CD4-positive, CD25-positive, alpha-beta regulatory T cell (primary cell): ENCODE measurements at regions not wholly inside any gene's neighbourhood (a gene's known extent, or its start where the extent isn't known, plus 50 kb on each side); places are given as distances from the start of the nearest gene placed in this dataset.

Experiments used
- ATAC-seq, 2 donors: fragments of 150-1000 bp; cut with Tn5 transposase; one replicate each; pipeline ENCODE4 v1.10.0; 2021; ENCODE audit warnings: low read depth in 2 of 2, moderate number of reproducible peaks in 2 of 2, moderate library complexity in 1 of 2
- DNase-seq, 3 donors: peaks; one replicate each; pipeline versions ENCODE4 v3.0.0 to v3.0.0-alpha.2; 2012 to 2022; ENCODE audit warnings: mixed read lengths in 1 of 3
- H3K27ac ChIP-seq: one replicate; pipeline ENCODE4 v1.7.0; 2013; ENCODE audit warnings: mild to moderate bottlenecking, low read length; ENCODE audit not compliant: insufficient read depth, poor library complexity, severe bottlenecking
- H3K27me3 ChIP-seq: one replicate; pipeline ENCODE4 v1.7.0; 2013; ENCODE audit warnings: low read length; ENCODE audit not compliant: control insufficient read depth, insufficient read depth
- H3K36me3 ChIP-seq: one replicate; pipeline ENCODE4 v1.7.0; 2013; ENCODE audit warnings: mild to moderate bottlenecking, low read length, moderate library complexity; ENCODE audit not compliant: control insufficient read depth, insufficient read depth
- H3K4me1 ChIP-seq: 2 replicates; pipeline ENCODE4 v1.7.0; 2013; ENCODE audit warnings: mild to moderate bottlenecking, low read length; ENCODE audit not compliant: insufficient read depth, control insufficient read depth, poor library complexity, severe bottlenecking
- H3K4me3 ChIP-seq: one replicate; pipeline ENCODE4 v1.7.0; 2013; ENCODE audit warnings: low read depth, mild to moderate bottlenecking, low read length, moderate library complexity
- H3K9me3 ChIP-seq, 2 experiments: 1 replicate in 1 of 2; 2 replicates in 1 of 2; pipeline ENCODE4 v1.7.0; 2013; ENCODE audit warnings: low read length in 2 of 2, mild to moderate bottlenecking in 1 of 2, moderate library complexity in 1 of 2; ENCODE audit not compliant: control insufficient read depth in 2 of 2
- H3K27ac Mint-ChIP-seq, 3 donors: one replicate each; pipeline ENCODE4 v1.8.0; 2020 to 2022; ENCODE audit warnings: mild to moderate bottlenecking in 3 of 3, mixed read lengths in 3 of 3, moderate library complexity in 2 of 3
- H3K27me3 Mint-ChIP-seq: one replicate; pipeline ENCODE4 v1.8.0; 2022; ENCODE audit warnings: mild to moderate bottlenecking, mixed read lengths
- H3K36me3 Mint-ChIP-seq: one replicate; pipeline ENCODE4 v1.8.0; 2020; ENCODE audit warnings: mixed read lengths
- H3K4me1 Mint-ChIP-seq, 4 donors: one replicate each; pipeline ENCODE4 v1.8.0; 2020 to 2022; ENCODE audit warnings: mixed read lengths in 4 of 4, mild to moderate bottlenecking in 1 of 4
- H3K4me3 Mint-ChIP-seq, 4 donors: one replicate each; pipeline ENCODE4 v1.8.0; 2020 to 2022; ENCODE audit warnings: mild to moderate bottlenecking in 4 of 4, mixed read lengths in 4 of 4, moderate library complexity in 3 of 4
- H3K9me3 Mint-ChIP-seq, 7 donors: one replicate each; pipeline ENCODE4 v1.8.0; 2020 to 2022; ENCODE audit warnings: mixed read lengths in 7 of 7, mild to moderate bottlenecking in 3 of 7, moderate library complexity in 2 of 7

DNA sequence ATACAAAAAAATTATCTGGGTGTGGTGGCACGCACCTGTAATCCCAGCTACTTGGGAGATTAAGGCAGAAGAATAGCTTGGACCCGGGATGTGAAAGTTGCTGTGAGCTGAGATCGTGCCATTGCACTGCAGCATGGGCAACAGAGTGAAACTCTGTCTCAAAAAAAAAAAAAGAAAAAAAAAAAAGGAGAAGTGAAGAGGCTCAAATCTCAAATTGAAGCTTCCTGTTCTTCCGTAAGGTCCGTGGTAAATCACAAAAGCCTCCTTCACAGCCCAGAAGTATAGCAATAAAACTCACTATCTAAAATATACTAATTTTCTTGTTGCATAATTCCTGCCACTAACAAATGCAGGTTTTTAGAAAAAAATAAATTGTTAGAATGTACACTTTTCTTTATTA lies 498.2 kb upstream of the BRINP3 start:
- Mint-ChIP-seq H3K4me3 (no peak overlapping the region), H3K4me1 (no peaks in the 10 kb centered on the region), H3K27me3 (no peaks in the 10 kb centered on the region), H3K27ac (no peak overlapping the region), H3K9me3 (peaks cover 0 to 14% (median 6%) of the 10 kb centered on the region in 7 donors), H3K36me3 (no peaks in the 10 kb centered on the region)
- Histone ChIP-seq H3K4me3 (no peak overlapping the region), H3K27me3 (no peaks in the 10 kb centered on the region), H3K9me3 (peaks cover 1 to 4% of the 10 kb centered on the region in 2 experiments), H3K36me3 (no peaks in the 10 kb centered on the region), H3K4me1 (no peaks in the 10 kb centered on the region), H3K27ac (no peak overlapping the region)
- ATAC-seq (no peak), DNase-seq (no peak)

DNA sequence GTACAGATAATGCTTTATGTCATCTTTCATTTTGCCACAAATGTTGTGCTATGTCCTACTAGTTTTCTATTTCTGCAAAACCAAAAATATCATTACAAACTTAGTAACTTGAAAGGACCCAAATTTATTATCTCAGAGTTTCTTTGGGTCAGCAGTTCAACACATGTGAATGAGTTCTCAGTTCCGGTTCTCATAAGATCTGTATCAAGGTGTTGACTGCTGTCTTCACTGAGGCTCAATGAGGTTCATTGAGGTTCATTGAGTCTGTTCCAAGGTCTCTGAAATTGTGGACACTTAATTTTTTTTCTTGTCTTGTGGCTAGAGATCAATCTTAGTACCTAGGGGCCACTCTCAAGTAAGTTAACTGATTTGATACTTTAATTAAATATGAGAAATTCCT lies 525.1 kb upstream of the BRINP3 start:
- Mint-ChIP-seq H3K27ac (no peak overlapping the region), H3K9me3 (peaks cover 2 to 19% (median 5%) of the 10 kb centered on the region in 7 donors), H3K4me3 (no peak overlapping the region), H3K4me1 (no peaks in the 10 kb centered on the region), H3K36me3 (no peaks in the 10 kb centered on the region), H3K27me3 (no peaks in the 10 kb centered on the region)
- Histone ChIP-seq H3K9me3 (peaks cover 0 to 4% of the 10 kb centered on the region in 2 experiments), H3K27ac (no peak overlapping the region), H3K27me3 (no peaks in the 10 kb centered on the region), H3K36me3 (no peaks in the 10 kb centered on the region), H3K4me3 (no peak overlapping the region), H3K4me1 (no peaks in the 10 kb centered on the region)
- no peak for DNase-seq
- no peak for ATAC-seq

DNA sequence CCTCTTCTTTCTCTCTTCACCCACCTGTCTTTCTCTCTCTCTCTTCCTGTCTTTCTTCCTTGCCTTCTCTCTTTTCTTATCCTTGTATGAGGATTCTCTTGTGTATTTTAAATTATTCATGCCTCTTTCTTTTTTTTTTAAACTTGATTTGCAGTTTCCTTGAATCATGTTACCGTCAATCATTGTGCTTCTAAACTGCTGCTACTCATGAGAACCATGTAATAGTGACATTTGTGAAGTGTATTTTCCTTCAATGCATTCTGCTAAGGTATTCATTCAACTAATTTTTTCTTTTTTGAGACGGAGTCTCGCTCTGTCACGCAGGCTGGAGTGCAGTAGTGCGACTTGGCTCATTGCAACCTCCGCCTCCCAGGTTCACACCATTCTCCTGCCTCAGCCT lies 539.1 kb upstream of the BRINP3 start:
- Histone ChIP-seq H3K9me3 (peaks cover 0 to 2% of the 10 kb centered on the region in 2 experiments), H3K27me3 (no peaks in the 10 kb centered on the region), H3K36me3 (no peaks in the 10 kb centered on the region), H3K27ac (no peak overlapping the region), H3K4me3 (no peak overlapping the region), H3K4me1 (no peaks in the 10 kb centered on the region)
- H3K36me3 Mint-ChIP-seq: no peaks in the 10 kb centered on the region
- H3K4me3 Mint-ChIP-seq: no peak overlapping the region
- peaks cover 0 to 21% (median 8%) of the 10 kb centered on the region in 7 donors for H3K9me3 Mint-ChIP-seq
- no peaks in the 10 kb centered on the region for H3K27me3 Mint-ChIP-seq
- no peak for ATAC-seq
- DNase-seq: no peak
- H3K27ac Mint-ChIP-seq: no peak overlapping the region
- no peaks in the 10 kb centered on the region for H3K4me1 Mint-ChIP-seq

DNA sequence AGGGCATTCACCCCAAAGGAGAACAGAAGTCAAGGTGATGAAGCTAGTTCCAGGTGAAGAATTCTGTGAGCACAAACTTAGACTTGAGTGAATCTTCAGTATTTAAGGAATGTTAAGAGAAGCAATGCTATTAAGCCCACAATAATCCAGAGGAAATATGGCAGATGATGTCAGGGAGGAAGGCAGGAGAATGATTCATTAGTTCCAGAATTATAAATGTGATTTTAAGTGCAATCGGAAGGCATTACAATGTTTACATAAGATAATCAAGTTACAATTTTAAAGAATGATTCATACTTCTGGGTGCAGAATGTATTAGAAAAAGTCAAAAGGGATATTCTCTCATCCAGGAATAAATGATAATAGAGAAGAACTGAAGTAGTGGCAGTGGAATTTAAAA lies 545.2 kb upstream of the BRINP3 start:
- no peak overlapping the region for H3K27ac Mint-ChIP-seq
- peaks cover 0 to 14% of the 10 kb centered on the region in 2 experiments for H3K9me3 ChIP-seq
- H3K9me3 Mint-ChIP-seq: peaks cover 2 to 12% (median 4%) of the 10 kb centered on the region in 7 donors
- no peaks in the 10 kb centered on the region for H3K4me1 ChIP-seq
- no peaks in the 10 kb centered on the region for H3K36me3 Mint-ChIP-seq
- no peak overlapping the region for H3K27ac ChIP-seq
- H3K27me3 Mint-ChIP-seq: no peaks in the 10 kb centered on the region
- no peak overlapping the region for H3K4me3 ChIP-seq
- H3K4me1 Mint-ChIP-seq: no peaks in the 10 kb centered on the region
- H3K27me3 ChIP-seq: no peaks in the 10 kb centered on the region
- no peak for ATAC-seq
- no peak overlapping the region for H3K4me3 Mint-ChIP-seq
- no peaks in the 10 kb centered on the region for H3K36me3 ChIP-seq
- DNase-seq: no peak

DNA sequence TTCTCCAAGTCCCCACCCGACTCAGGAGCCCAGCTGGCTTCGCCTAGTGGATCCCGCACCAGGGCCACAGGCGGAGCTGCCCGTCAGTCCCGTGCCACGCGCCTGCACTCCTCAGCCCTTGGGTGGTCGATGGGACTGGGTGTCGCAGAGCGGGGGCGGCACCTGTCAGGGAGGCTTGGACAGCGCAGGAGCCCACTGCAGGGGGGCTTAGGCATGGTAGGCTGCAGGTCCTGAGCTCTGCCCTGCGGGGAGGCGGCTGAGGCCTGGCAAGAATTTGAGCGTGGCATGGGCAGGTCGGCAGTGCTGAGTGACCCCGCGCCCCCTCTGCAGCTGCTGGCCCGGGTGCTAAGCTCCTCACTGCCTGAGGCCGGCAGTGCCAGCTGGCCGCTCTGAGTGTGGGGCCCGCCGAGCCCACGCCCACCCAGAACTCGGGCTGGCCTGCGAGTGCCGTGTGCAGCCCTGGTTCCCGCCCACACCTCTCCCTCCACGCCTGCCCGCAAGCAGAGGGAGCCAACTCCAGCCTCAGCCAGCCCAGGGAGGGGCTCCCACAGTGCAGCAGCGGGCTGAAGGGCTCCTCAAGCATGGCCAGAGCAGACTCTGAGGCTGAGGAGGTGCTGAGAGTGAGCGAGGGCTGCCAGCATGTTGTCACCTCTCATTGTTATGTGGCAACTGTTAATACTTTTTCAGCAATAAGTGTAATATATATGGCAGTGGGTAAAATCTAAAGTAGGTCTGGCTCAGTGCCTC lies 548.4 kb upstream of the BRINP3 start:
- no peaks in the 10 kb centered on the region for H3K4me1 Mint-ChIP-seq
- ATAC-seq (no peak), DNase-seq (no peak)
- H3K27ac ChIP-seq: no peak overlapping the region
- peaks cover 4 to 28% (median 10%) of the 10 kb centered on the region in 7 donors for H3K9me3 Mint-ChIP-seq
- no peak overlapping the region for H3K4me3 ChIP-seq
- H3K4me1 ChIP-seq: no peaks in the 10 kb centered on the region
- peaks cover 0 to 14% of the 10 kb centered on the region in 2 experiments for H3K9me3 ChIP-seq
- no peaks in the 10 kb centered on the region for H3K27me3 Mint-ChIP-seq
- no peaks in the 10 kb centered on the region for H3K36me3 Mint-ChIP-seq
- H3K27ac Mint-ChIP-seq: no peak overlapping the region
- H3K4me3 Mint-ChIP-seq: no peak overlapping the region
- no peaks in the 10 kb centered on the region for H3K36me3 ChIP-seq
- no peaks in the 10 kb centered on the region for H3K27me3 ChIP-seq

DNA sequence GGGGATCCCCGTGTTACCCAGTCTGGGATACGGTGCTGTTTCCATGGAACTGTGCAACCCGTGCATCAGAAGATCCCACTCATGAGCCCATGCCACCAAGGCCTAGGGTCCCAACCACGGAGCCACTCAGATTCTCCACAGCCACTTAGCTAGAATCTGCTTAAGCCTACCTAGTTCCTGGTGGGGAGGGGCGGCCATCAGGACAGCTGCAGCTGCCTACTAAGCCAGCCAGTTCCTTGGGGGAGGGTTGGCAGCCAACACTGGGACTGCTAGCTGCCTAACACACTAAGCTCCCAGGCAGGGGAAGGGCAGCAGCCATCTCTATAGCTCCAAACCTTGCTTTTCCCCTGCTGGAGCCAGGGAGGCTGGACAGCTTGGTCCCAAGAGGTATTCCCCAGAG lies 549.2 kb upstream of the BRINP3 start:
- H3K27me3 Mint-ChIP-seq: no peaks in the 10 kb centered on the region
- Histone ChIP-seq H3K9me3 (peaks cover 0 to 14% of the 10 kb centered on the region in 2 experiments), H3K4me3 (no peak overlapping the region), H3K27me3 (no peaks in the 10 kb centered on the region), H3K27ac (no peak overlapping the region), H3K36me3 (no peaks in the 10 kb centered on the region), H3K4me1 (no peaks in the 10 kb centered on the region)
- peaks cover 4 to 28% (median 8%) of the 10 kb centered on the region in 7 donors for H3K9me3 Mint-ChIP-seq
- no peaks in the 10 kb centered on the region for H3K36me3 Mint-ChIP-seq
- no peak overlapping the region for H3K4me3 Mint-ChIP-seq
- no peaks in the 10 kb centered on the region for H3K4me1 Mint-ChIP-seq
- H3K27ac Mint-ChIP-seq: no peak overlapping the region
- no peak for DNase-seq
- no peak for ATAC-seq

DNA sequence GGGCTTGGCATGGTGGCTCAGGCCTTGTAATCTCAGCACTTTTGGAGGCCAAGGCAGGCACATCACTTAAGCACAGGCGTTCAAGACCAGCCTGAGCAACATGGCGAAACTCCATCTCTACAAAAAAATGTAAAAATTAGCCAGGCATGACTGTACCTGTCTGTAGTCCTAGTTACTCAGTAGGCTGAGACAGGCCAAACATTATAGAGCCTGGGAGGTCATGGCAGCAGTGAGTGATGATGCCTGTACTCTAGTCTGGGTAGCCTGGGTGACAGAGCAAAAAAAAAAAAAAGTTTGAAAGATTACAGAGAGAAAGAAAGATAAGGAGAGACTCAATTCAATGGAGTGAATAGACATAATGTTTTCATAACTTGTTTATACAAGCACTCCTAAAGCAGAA lies 556.5 kb upstream of the BRINP3 start:
- DNase-seq: no peak
- Mint-ChIP-seq H3K27ac (no peak overlapping the region), H3K4me1 (no peaks in the 10 kb centered on the region), H3K9me3 (peaks cover 0 to 13% (median 10%) of the 10 kb centered on the region in 7 donors), H3K36me3 (no peaks in the 10 kb centered on the region), H3K27me3 (no peaks in the 10 kb centered on the region), H3K4me3 (no peak overlapping the region)
- ATAC-seq: no peak
- Histone ChIP-seq H3K27ac (no peak overlapping the region), H3K27me3 (no peaks in the 10 kb centered on the region), H3K9me3 (no peaks in the 10 kb centered on the region), H3K36me3 (no peaks in the 10 kb centered on the region), H3K4me1 (no peaks in the 10 kb centered on the region), H3K4me3 (no peak overlapping the region)

DNA sequence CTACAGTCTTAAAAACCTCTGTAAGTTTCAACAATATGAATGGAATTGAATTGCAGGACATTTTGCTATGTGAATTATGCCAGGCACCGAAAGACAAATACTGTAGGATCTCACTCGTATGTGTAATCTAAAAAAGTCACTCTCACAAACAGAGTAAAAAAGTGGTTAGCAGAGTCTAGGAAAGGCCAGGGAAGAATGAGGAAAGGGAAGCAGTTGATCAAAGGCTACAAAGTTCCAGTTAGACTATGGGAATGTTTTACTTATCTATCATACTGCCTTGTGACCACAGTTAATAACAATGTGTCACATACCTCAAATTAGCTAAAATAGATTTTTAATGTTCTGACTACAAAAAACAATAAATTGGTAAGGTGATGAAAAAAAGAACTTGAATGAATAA lies 565.4 kb upstream of the BRINP3 start:
- H3K4me1 ChIP-seq: no peaks in the 10 kb centered on the region
- no peak for DNase-seq
- H3K9me3 ChIP-seq: no peaks in the 10 kb centered on the region
- Mint-ChIP-seq H3K27me3 (no peaks in the 10 kb centered on the region), H3K9me3 (peaks cover 0 to 14% (median 6%) of the 10 kb centered on the region in 7 donors), H3K36me3 (no peaks in the 10 kb centered on the region), H3K27ac (no peak overlapping the region), H3K4me3 (no peak overlapping the region), H3K4me1 (no peaks in the 10 kb centered on the region)
- H3K4me3 ChIP-seq: no peak overlapping the region
- H3K27me3 ChIP-seq: no peaks in the 10 kb centered on the region
- H3K36me3 ChIP-seq: no peaks in the 10 kb centered on the region
- H3K27ac ChIP-seq: no peak overlapping the region
- no peak for ATAC-seq
